ENCODE measurements at regions not wholly inside any gene's neighbourhood (a gene's known extent, or its start where the extent isn't known, plus 50 kb on each side); places are given as distances from the start of the nearest gene placed in this dataset.

DNA sequence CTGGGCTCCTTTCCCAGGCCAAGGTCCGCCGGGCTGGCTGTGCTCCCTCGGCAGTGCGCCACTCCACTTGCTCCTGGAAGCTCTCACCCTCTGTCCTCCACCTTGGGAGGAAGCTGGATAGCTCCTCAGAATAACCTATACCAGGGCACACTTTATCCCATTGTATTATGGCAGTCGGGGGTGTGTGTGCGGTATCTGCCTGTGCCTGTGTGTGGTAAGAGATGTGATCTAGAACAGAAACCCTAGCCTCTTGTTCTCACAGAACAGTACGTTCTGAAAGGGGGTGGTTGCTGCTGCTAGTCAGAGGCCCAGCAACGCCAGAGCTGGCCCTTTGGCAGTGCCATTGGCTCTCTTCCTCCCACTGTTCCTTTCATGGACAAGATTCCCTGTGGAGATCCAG, 168.4 kb downstream of the TBXT start:
- no peak overlapping the region for H3K4me3 ChIP-seq (ENCODE audit: low read depth, low read length)
- CTCF ChIA-PET, result no interaction called here
- DNase-seq (ENCODE audit: low read depth), result no peak
- H3K27me3 ChIP-seq (ENCODE audit: control insufficient read depth, insufficient read depth, low read length), result no peaks in the 10 kb centered on the region
- no peaks in the 10 kb centered on the region for H3K36me3 ChIP-seq (ENCODE audit: control insufficient read depth, insufficient read depth, low read length)
- POLR2A ChIA-PET, result no interaction called here
- no peak for TF ChIP-seq CTCF (IDR thresholded peaks at IDR 0.05; ENCODE audit: insufficient read depth, low read depth, low read length)

GRCh38 chr6:165998072-165998471, 169.6 kb downstream of the TBXT start:
- no peaks in the 10 kb centered on the region for H3K36me3 ChIP-seq (ENCODE audit: control insufficient read depth, insufficient read depth, low read length)
- ChIA-PET CTCF (no interaction called here), POLR2A (no interaction called here)
- H3K27me3 ChIP-seq (ENCODE audit: control insufficient read depth, insufficient read depth, low read length), result no peaks in the 10 kb centered on the region
- no peak for DNase-seq (ENCODE audit: low read depth)
- H3K4me3 ChIP-seq (ENCODE audit: low read depth, low read length), result no peak overlapping the region
- TF ChIP-seq CTCF (IDR thresholded peaks at IDR 0.05; ENCODE audit: insufficient read depth, low read depth, low read length), result no peak

DNA sequence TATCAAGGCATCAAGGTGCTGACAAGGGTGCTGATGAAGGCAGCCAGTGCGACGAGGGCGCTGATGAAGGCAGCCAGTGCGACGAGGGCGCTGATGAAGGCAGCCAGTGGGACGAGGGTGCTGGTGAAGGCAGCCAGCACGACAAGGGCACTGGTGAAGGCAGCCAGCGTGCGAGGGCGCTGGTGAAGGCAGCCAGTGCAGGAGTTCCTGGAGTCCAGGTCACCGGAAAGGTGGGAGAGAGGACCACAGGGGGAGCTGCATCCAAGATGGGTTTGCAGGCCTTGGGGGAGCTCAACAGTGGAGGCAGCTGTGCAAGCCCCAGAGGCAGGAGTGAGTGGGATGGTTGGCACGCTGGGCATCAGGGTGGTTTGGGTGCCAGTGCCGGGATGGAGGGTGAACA, 176.3 kb downstream of the TBXT start:
- Histone ChIP-seq H3K36me3 (ENCODE audit: control insufficient read depth, insufficient read depth, low read length) (no peaks in the 10 kb centered on the region), H3K27me3 (ENCODE audit: control insufficient read depth, insufficient read depth, low read length) (peaks cover 14% of the 10 kb centered on the region; the same call in 1 of the 2 replicates), H3K4me3 (ENCODE audit: low read depth, low read length) (no peak overlapping the region)
- ChIA-PET POLR2A (no interaction called here), CTCF (no interaction called here)
- DNase-seq (ENCODE audit: low read depth), result no peak
- no peak for TF ChIP-seq CTCF (IDR thresholded peaks at IDR 0.05; ENCODE audit: insufficient read depth, low read depth, low read length)

DNA sequence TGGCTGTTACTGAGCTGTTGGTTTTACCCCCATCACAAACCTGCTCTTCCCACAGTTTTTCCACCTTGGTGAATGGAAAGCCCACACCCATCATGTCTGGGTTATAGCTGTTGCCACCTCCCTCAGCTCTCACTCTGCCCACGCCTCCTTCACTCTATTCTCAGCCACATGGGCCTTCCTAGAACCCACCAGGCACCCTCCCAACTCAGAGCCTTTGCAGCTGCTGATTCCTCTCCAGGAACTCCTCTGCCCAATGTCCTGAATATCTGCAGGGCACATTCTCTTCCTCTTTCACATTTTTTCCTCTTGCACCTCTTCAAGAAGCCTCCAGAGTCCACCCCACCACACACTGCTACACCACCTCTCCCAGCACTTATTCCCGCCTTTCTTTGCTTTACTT, 177.4 kb downstream of the TBXT start:
- DNase-seq (ENCODE audit: low read depth), result no peak
- POLR2A ChIA-PET, result no interaction called here
- TF ChIP-seq CTCF (IDR thresholded peaks at IDR 0.05; ENCODE audit: insufficient read depth, low read depth, low read length), result no peak
- no peaks in the 10 kb centered on the region for H3K36me3 ChIP-seq (ENCODE audit: control insufficient read depth, insufficient read depth, low read length)
- CTCF ChIA-PET, result interaction anchor here (0.9 kb wide), 1 partner anchor 10 kb away, joined by 3 read pairs; no protein-coding TSS in a partner anchor
- H3K27me3 ChIP-seq (ENCODE audit: control insufficient read depth, insufficient read depth, low read length), result peaks cover 16% of the 10 kb centered on the region; the same call in 1 of the 2 replicates
- no peak overlapping the region for H3K4me3 ChIP-seq (ENCODE audit: low read depth, low read length)

DNA sequence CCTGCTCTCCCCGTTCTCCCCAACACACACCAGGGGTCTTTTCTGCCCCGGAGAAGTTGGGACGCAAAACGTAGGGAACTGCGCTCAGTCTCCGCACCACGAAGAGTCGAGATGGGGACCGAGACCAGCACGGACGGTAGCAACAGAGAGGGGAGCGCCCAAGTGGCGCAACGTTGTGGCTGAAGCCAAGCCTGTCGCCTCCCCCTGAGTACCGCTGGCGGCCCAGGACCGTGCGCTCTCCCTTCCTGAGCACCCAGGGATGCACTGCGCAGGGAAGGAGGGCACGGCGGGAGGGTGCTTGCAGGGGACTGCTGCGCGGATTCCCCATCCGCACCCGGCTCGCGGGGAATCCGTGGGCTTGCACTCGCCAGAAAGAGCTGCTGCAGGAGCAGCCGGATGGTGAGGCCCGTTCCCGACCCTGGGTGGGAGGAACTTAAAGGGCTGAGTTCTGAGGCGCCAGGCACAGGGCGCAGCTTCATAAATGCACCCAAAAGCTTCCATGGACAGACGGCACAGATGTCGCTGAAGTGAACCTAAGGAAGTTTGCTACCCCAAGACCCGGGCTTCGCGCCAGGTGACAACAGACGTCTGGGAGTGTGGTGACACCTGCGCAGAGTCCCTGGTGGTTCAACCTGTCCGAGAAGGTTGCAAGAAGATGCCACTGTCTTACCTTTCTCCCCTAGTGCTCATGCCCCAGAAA, 178.7 kb downstream of the TBXT start:
- H3K36me3 ChIP-seq (ENCODE audit: control insufficient read depth, insufficient read depth, low read length), result no peaks in the 10 kb centered on the region
- H3K4me3 ChIP-seq (ENCODE audit: low read depth, low read length), result peak overlapping the region; percentile 35
- CTCF ChIA-PET, result no interaction called here
- TF ChIP-seq CTCF (IDR thresholded peaks at IDR 0.05; ENCODE audit: insufficient read depth, low read depth, low read length), result no peak
- POLR2A ChIA-PET, result no interaction called here
- DNase-seq (ENCODE audit: low read depth), result no peak
- H3K27me3 ChIP-seq (ENCODE audit: control insufficient read depth, insufficient read depth, low read length), result peaks cover 16% of the 10 kb centered on the region; the same call in 1 of the 2 replicates
